Caco-2 (cell line): ENCODE measurements at regions not wholly inside any gene's neighbourhood (a gene's known extent, or its start where the extent isn't known, plus 50 kb on each side); places are given as distances from the start of the nearest gene placed in this dataset.

Experiments used
- BruUV-seq: library from RNA; stranded (reverse); fragments of 400-500 nt; replicated peaks from 2 replicates; lab custom pipeline; 2021; lab: Mats Ljungman, UMichigan
- CTCF ChIA-PET: fragments of 300-600 bp; sonication (Branson Sonifier 250); formaldehyde crosslinking; loops from one replicate; lab custom pipeline; 2022; ENCODE audit warnings: antibody characterized with exemption; lab: Charles Lee
- POLR2A ChIA-PET: fragments of 300-600 bp; sonication (Branson Sonifier 250); formaldehyde crosslinking; loops from one replicate; lab custom pipeline; 2022; ENCODE audit warnings: antibody characterized with exemption; lab: Charles Lee
- DNase-seq, 2 experiments: peaks; one replicate each; pipeline versions ENCODE4 v3.0.0 to v3.0.0-alpha.2; 2020 to 2022
- H3K27me3 ChIP-seq: replicated peaks from 2 replicates; pipeline ENCODE4 v1.6.0; 2011; ENCODE audit warnings: low read length; ENCODE audit not compliant: control insufficient read depth, insufficient read depth
- H3K36me3 ChIP-seq: 2 replicates; pipeline ENCODE4 v1.5.1; 2011; ENCODE audit warnings: low read length; ENCODE audit not compliant: control insufficient read depth, insufficient read depth
- H3K4me1 ChIP-seq: fragments of 250-450 bp; sonication (Bioruptor Pico); 2 replicates; pipeline ENCODE4 v1.5.1; 2020; ENCODE audit warnings: mild to moderate bottlenecking
- H3K4me3 ChIP-seq: 2 replicates; pipeline ENCODE4 v1.5.1; 2011; ENCODE audit warnings: low read depth, mild to moderate bottlenecking, control low read depth, low read length
- H3K9me3 ChIP-seq: fragments of 250-450 bp; sonication (Bioruptor Pico); 2 replicates; pipeline ENCODE4 v1.5.1; 2020; ENCODE audit warnings: mild to moderate bottlenecking, moderate library complexity
- H3K27ac Mint-ChIP-seq: one replicate; pipeline ENCODE4 v1.8.0; 2022; ENCODE audit warnings: mixed read lengths; ENCODE audit not compliant: unreplicated experiment
- H3K27me3 Mint-ChIP-seq: one replicate; pipeline ENCODE4 v1.8.0; 2022; ENCODE audit warnings: mixed read lengths; ENCODE audit not compliant: insufficient read depth, unreplicated experiment
- H3K36me3 Mint-ChIP-seq: one replicate; pipeline ENCODE4 v1.8.0; 2022; ENCODE audit warnings: mild to moderate bottlenecking, mixed read lengths; ENCODE audit not compliant: insufficient read depth, unreplicated experiment
- H3K4me1 Mint-ChIP-seq: one replicate; pipeline ENCODE4 v1.8.0; 2022; ENCODE audit warnings: low read depth, mixed read lengths; ENCODE audit not compliant: unreplicated experiment
- H3K4me3 Mint-ChIP-seq: one replicate; pipeline ENCODE4 v1.8.0; 2022; ENCODE audit warnings: mild to moderate bottlenecking, moderate library complexity, mixed read lengths; ENCODE audit not compliant: unreplicated experiment
- H3K9me3 Mint-ChIP-seq: one replicate; pipeline ENCODE4 v1.8.0; 2022; ENCODE audit warnings: mixed read lengths; ENCODE audit not compliant: unreplicated experiment
- intact Hi-C: fragments of 100-400 bp; cut with micrococcal nuclease; formaldehyde crosslinking; loops from one replicate; pipeline ENCODE4 v1.10.0; 2022; ENCODE audit not compliant: unreplicated experiment
- TF ChIP-seq, protein P1 (sequence below), 2 experiments: fragments of 200-600 bp in 1 of 2; IDR thresholded peaks; 1 replicate in 1 of 2; 2 replicates in 1 of 2; pipeline versions ENCODE4 v1.5.1 to v1.8.0; 2011 to 2022; ENCODE audit warnings: antibody characterized with exemption in 1 of 2, control low read depth in 1 of 2, inconsistent platforms in 1 of 2, low read depth in 1 of 2, low read length in 1 of 2, mild to moderate bottlenecking in 1 of 2, moderate library complexity in 1 of 2; ENCODE audit not compliant: insufficient read depth in 1 of 2, severe bottlenecking in 1 of 2, unreplicated experiment in 1 of 2

DNA sequence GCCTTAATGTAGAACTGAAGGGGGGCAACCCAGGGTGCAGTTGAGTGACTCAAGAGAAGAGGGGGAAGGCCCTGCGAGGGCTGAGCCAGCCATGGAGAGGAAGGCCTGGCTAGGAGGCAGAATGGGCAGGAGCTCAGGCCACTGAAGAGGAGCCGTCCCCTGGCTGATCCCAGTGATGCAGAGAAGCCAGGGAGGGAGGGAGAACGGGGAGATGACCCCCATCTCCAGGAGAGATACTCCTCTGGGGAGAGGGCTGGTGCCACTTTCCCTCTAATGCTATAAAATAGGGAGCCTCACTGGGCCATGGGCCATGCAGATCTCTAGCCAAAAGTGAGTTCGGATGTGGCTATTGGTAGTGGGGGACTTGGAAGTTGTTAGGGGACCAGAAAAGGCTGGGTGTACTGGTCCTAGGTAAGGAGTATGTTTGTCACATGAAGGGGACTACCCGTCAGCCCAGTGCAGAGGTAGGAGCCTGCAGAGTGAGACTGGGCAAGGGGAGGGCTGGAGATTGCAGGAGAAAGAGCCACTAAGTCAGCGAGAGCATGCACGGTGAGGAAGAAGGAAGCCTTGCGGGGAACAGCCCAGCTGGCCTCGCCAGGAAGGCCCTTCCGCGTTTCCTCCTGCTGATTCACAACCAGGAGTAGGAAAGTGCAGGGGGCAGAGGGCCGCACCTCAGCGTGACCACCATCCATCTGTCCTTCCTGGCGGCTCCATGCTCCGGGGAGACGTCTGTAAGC is 347.6 kb downstream of the TCERG1L start:
- Histone ChIP-seq H3K9me3 (no peaks in the 10 kb centered on the region), H3K27me3 (no peaks in the 10 kb centered on the region), H3K4me3 (no peak overlapping the region), H3K36me3 (no peaks in the 10 kb centered on the region), H3K4me1 (no peaks in the 10 kb centered on the region)
- H3K9me3 Mint-ChIP-seq, result no peaks in the 10 kb centered on the region
- intact Hi-C loops, result no loop called here
- BruUV-seq, result no TSS peak
- TF ChIP-seq, protein P1, sequence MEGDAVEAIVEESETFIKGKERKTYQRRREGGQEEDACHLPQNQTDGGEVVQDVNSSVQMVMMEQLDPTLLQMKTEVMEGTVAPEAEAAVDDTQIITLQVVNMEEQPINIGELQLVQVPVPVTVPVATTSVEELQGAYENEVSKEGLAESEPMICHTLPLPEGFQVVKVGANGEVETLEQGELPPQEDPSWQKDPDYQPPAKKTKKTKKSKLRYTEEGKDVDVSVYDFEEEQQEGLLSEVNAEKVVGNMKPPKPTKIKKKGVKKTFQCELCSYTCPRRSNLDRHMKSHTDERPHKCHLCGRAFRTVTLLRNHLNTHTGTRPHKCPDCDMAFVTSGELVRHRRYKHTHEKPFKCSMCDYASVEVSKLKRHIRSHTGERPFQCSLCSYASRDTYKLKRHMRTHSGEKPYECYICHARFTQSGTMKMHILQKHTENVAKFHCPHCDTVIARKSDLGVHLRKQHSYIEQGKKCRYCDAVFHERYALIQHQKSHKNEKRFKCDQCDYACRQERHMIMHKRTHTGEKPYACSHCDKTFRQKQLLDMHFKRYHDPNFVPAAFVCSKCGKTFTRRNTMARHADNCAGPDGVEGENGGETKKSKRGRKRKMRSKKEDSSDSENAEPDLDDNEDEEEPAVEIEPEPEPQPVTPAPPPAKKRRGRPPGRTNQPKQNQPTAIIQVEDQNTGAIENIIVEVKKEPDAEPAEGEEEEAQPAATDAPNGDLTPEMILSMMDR (IDR thresholded peaks at IDR 0.05; ENCODE audit: insufficient read depth in 1 of 2, low read depth in 1 of 2, low read length in 1 of 2, severe bottlenecking in 1 of 2, unreplicated experiment in 1 of 2), result no peak
- no peak for DNase-seq
- H3K27ac Mint-ChIP-seq, result no peak overlapping the region
- H3K27me3 Mint-ChIP-seq, result peaks cover 16% of the 10 kb centered on the region
- H3K4me1 Mint-ChIP-seq, result no peaks in the 10 kb centered on the region
- H3K4me3 Mint-ChIP-seq, result no peak overlapping the region
- POLR2A ChIA-PET, result no interaction called here
- CTCF ChIA-PET, result no interaction called here
- peaks cover 5% of the 10 kb centered on the region for H3K36me3 Mint-ChIP-seq

DNA sequence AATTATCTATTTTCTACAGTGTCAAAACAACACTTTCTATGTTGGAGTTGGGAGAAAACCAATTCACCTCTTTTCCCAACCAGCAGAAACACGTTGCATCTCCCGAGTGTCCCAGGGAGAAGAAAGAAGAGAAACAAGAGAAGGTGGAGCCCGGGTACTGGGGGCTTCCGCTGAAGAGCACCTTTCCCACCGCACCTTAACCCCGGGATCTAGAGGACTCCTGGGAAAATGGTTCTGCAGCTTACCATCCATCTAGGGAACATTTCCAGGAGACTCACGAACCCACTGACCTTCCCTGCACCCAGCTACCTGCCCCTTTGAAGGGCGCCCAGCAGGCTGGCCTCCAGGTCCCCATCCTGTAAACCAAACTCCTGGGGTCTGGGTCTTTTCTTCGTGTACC is 346.8 kb downstream of the TCERG1L start:
- Mint-ChIP-seq H3K9me3 (no peaks in the 10 kb centered on the region), H3K27ac (no peak overlapping the region), H3K4me3 (no peak overlapping the region), H3K4me1 (no peaks in the 10 kb centered on the region), H3K36me3 (peaks cover 5% of the 10 kb centered on the region), H3K27me3 (peaks cover 11% of the 10 kb centered on the region)
- DNase-seq, result no peak
- TF ChIP-seq, protein P1 (IDR thresholded peaks at IDR 0.05; ENCODE audit: insufficient read depth in 1 of 2, low read depth in 1 of 2, low read length in 1 of 2, severe bottlenecking in 1 of 2, unreplicated experiment in 1 of 2), result no peak
- no peaks in the 10 kb centered on the region for H3K27me3 ChIP-seq
- no peak overlapping the region for H3K4me3 ChIP-seq
- no peaks in the 10 kb centered on the region for H3K4me1 ChIP-seq
- H3K36me3 ChIP-seq, result no peaks in the 10 kb centered on the region
- ChIA-PET POLR2A (no interaction called here), CTCF (no interaction called here)
- no peaks in the 10 kb centered on the region for H3K9me3 ChIP-seq
- BruUV-seq, result no TSS peak
- intact Hi-C loops, result no loop called here

DNA sequence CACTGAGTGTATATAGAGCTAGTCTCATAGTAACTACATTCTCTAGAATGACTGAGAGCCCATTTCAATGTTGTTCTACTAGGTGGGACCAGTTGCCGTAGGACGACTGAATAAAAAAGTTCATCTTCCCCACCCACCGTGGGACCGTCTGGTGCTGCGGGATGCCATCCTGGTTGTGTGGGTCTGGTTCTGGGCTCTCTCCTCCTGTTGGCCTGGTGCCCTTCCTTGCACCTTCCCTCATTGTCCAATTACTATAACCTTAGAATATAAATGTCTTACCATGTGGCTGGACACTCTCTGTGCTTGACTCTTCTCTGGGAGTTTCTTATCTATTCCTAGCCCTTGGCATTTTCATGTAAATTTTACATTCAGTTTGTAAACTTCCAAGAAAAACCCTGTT is 344.4 kb downstream of the TCERG1L start:
- peaks cover 6% of the 10 kb centered on the region for H3K27me3 Mint-ChIP-seq
- ChIA-PET POLR2A (no interaction called here), CTCF (no interaction called here)
- no peaks in the 10 kb centered on the region for H3K9me3 Mint-ChIP-seq
- Histone ChIP-seq H3K4me1 (no peaks in the 10 kb centered on the region), H3K9me3 (no peaks in the 10 kb centered on the region), H3K27me3 (no peaks in the 10 kb centered on the region), H3K36me3 (no peaks in the 10 kb centered on the region), H3K4me3 (no peak overlapping the region)
- H3K36me3 Mint-ChIP-seq, result peaks cover 5% of the 10 kb centered on the region
- no TSS peak for BruUV-seq
- H3K4me3 Mint-ChIP-seq, result no peak overlapping the region
- no peaks in the 10 kb centered on the region for H3K4me1 Mint-ChIP-seq
- DNase-seq, result no peak
- intact Hi-C loops, result no loop called here
- no peak overlapping the region for H3K27ac Mint-ChIP-seq
- TF ChIP-seq, protein P1 (IDR thresholded peaks at IDR 0.05; ENCODE audit: insufficient read depth in 1 of 2, low read depth in 1 of 2, low read length in 1 of 2, severe bottlenecking in 1 of 2, unreplicated experiment in 1 of 2), result no peak
